GM04504 (cell line): ENCODE measurements at regions not wholly inside any gene's neighbourhood (a gene's known extent, or its start where the extent isn't known, plus 50 kb on each side); places are given as distances from the start of the nearest gene placed in this dataset.

Experiments used
- DNase-seq: peaks from one replicate; pipeline ENCODE4 v3.0.0-alpha.2; 2012; ENCODE audit warnings: low read depth

DNA sequence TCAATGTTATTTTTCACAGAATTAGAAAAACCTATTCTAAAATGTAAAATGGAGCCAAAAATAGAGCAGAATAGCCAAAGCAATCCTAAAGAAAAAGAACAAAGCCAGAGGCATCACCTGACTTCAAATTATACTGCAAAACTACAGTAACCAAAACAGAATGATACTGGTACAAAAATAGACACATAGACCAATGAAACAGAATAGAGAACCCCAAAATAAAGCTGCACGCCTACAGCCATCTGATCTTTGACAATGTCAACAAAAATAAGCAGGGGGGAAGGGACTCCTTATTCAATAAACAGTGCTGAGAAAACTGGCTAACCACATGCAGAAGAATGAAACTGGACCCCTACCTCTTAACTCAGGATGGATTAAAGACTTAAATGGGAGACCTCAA, 65.8 kb upstream of the PDE4D start:
- no peak for DNase-seq

DNA sequence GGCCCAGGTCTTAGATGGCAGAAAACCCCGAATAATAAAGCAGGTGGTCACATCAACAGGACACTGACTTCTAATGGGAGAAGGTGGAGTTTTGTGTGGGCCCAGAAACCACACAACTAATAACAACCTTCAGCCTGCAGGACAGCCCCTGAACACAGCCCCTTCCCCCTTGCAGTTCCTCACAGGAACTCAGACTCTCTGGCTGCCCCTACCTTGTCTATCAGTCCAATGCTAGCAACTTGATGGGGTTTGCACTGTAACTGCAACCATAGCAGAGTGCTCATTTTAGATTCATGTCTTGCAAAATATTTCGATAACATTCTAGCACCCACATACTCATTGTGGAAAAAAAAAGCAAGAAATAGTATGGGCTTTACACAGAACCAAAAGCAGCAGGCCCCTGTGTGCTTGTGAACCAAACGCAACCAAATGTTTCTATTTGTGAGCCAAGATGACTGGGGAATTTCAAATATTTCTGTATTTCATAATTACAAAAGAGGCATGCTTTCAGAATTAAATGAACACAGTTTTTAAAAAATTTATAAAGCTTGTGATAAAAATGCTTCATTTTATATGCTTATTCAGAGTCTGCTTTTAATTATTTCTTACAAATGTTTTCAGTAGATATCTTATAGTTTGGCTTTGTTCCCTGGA, 62.7 kb upstream of the PDE4D start:
- DNase-seq, result no peak

DNA sequence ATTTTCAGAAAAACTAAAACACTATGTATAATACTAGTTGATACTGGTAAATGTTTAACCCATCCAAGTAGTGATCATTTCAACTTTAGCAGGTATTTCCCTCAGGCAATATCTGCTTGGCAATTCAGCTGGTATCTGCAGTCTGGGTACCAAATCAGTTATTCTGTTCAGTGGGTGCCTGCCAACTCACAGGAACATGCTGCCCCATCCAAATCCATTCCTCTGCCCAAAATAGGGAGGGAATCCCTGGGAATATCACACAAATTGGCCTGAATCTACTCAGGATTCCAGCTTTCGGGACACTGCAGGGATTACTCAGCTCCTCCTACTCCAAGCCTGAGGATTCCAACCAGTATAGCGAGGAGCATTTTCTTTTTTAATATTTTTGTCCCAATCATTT, 61.7 kb upstream of the PDE4D start:
- no peak for DNase-seq

DNA sequence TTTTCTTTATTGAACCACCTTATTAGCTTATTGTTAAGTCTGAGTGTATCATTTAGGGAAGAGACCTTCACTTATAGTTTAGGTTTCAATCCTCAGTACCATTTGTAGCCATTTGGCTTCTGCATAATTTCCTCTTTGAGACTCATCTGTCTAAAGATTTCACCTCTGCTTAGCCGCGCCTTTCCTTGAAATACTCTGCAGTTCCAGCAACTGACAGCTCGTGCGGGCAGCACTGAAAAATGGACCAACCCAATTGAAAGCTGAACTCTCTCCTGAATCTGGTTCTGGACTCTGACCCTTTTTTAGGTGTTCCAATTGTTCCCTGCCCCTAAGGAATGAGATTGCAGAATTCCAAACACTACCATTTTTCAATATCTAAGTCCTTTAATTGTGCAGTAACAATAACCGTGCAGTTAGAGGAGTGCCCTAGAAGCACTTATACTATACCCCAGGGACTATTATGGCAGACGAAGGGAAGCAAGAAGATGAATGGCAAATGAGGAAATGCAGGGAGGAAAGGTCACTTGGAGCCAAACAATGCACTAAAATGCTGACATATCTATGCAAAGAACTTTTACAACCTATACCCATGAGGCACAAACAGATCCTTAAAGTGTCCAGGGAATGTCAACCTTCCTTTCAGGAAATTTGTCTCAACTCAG, 50.1 kb upstream of the PDE4D start:
- no peak for DNase-seq
